GM23248 (cell line): ENCODE measurements at regions not wholly inside any gene's neighbourhood (a gene's known extent, or its start where the extent isn't known, plus 50 kb on each side); places are given as distances from the start of the nearest gene placed in this dataset.

Experiments
- DNase-seq: peaks from one replicate; pipeline ENCODE4 v3.0.0-alpha.2; 2015
- H2AFZ ChIP-seq: fragments of 200-600 bp; sonication (generic); 2 replicates; pipeline ENCODE4 v1.6.1; 2016; ENCODE audit warnings: antibody characterized with exemption
- H3F3A ChIP-seq: fragments of 200-600 bp; sonication (generic); 2 replicates; pipeline ENCODE4 v1.6.1; 2016; ENCODE audit warnings: mild to moderate bottlenecking, antibody characterized with exemption, mixed run types; ENCODE audit not compliant: insufficient read depth
- H3K27ac ChIP-seq: fragments of 200-600 bp; sonication (generic); 2 replicates; pipeline ENCODE4 v1.5.1; 2016; ENCODE audit warnings: mild to moderate bottlenecking
- H3K27me3 ChIP-seq: fragments of 200-600 bp; sonication (generic); replicated peaks from 2 replicates; pipeline ENCODE4 v1.6.1; 2016; ENCODE audit warnings: mild to moderate bottlenecking; ENCODE audit not compliant: insufficient read depth
- H3K36me3 ChIP-seq: fragments of 200-600 bp; sonication (generic); 2 replicates; pipeline ENCODE4 v1.6.1; 2016; ENCODE audit warnings: low read depth, mild to moderate bottlenecking
- H3K4me1 ChIP-seq: fragments of 200-600 bp; sonication (generic); 2 replicates; pipeline ENCODE4 v1.6.1; 2016; ENCODE audit warnings: mild to moderate bottlenecking; ENCODE audit not compliant: insufficient read depth
- H3K4me2 ChIP-seq: fragments of 200-600 bp; sonication (generic); one replicate; pipeline ENCODE4 v1.6.1; 2016; ENCODE audit warnings: mild to moderate bottlenecking; ENCODE audit not compliant: unreplicated experiment
- H3K4me3 ChIP-seq: fragments of 200-600 bp; sonication (generic); 2 replicates; pipeline ENCODE4 v1.5.1; 2016; ENCODE audit warnings: mild to moderate bottlenecking
- H3K79me2 ChIP-seq: fragments of 200-600 bp; sonication (generic); 2 replicates; pipeline ENCODE4 v1.6.1; 2016; ENCODE audit warnings: mild to moderate bottlenecking; ENCODE audit not compliant: insufficient read depth
- H3K9ac ChIP-seq: fragments of 200-600 bp; sonication (generic); 2 replicates; pipeline ENCODE4 v1.6.1; 2016; ENCODE audit warnings: mild to moderate bottlenecking
- H3K9me2 ChIP-seq: fragments of 200-600 bp; sonication (generic); 2 replicates; pipeline ENCODE4 v1.6.1; 2016; ENCODE audit warnings: mixed run types, mild to moderate bottlenecking, moderate library complexity; ENCODE audit not compliant: insufficient read depth
- H3K9me3 ChIP-seq: fragments of 200-600 bp; sonication (generic); one replicate; pipeline ENCODE4 v1.6.1; 2017; ENCODE audit warnings: low read depth
- H4K20me1 ChIP-seq: fragments of 200-600 bp; sonication (generic); 2 replicates; pipeline ENCODE4 v1.6.0; 2016; ENCODE audit not compliant: insufficient read depth
- EZH2 ChIP-seq: fragments of 200-600 bp; sonication (generic); IDR thresholded peaks from 2 replicates; pipeline ENCODE4 v1.6.1; 2018; ENCODE audit warnings: antibody characterized with exemption, mild to moderate bottlenecking; ENCODE audit not compliant: insufficient read depth, poor library complexity, severe bottlenecking
- EZH2phosphoT487 ChIP-seq: fragments of 200-600 bp; sonication (generic); IDR thresholded peaks from 2 replicates; pipeline ENCODE4 v1.6.1; 2018; ENCODE audit warnings: antibody characterized with exemption, moderate library complexity, mild to moderate bottlenecking, low read depth; ENCODE audit not compliant: insufficient read depth
- WGBS, 2 experiments: methylation state at CpG; one replicate each; pipeline ENCODE4 v1.1.6; 2015 to 2017; ENCODE audit warnings: low lambda C conversion rate in 2 of 2, low coverage in 1 of 2; ENCODE audit errors: missing lambda C conversion rate in 2 of 2; 5-methylcytosine and 5-hydroxymethylcytosine counted together
- in situ Hi-C: fragments of 300-500 bp; cut with MboI; formaldehyde crosslinking; loops from 2 replicates; pipeline ENCODE4 v1.15.0; 2020

DNA sequence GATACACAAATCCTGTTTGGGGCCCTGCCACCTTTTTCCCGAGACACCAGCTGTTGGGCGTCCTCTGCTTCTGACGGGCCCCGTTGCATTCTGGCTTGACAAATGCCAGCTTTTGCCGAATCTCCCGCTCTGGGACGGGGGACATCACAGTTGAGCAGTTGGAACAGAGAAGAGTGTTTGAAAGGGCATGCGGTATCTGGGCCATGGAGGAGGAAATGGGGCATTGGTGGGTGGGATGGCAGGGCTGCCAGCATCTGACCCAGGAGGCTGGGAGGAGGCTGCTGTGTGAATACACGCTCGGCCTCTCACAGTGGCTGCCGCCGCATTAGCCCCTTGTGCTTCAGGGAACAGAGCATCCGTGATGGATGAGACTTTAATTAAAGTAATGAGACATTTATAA lies 184.3 kb upstream of the TNRC6C start:
- Histone ChIP-seq H3K9ac (no peak overlapping the region), H3K27ac (no peak overlapping the region), H3K4me1 (peaks cover 8% of the 10 kb centered on the region), H3K9me2 (no peaks in the 10 kb centered on the region), H2AFZ (no peak overlapping the region), H4K20me1 (no peaks in the 10 kb centered on the region), H3F3A (no peaks in the 10 kb centered on the region), H3K27me3 (0 out of 2 replicates have a peak, but pooled peaks cover 2% of the 10 kb centered on the region), H3K9me3 (no peaks in the 10 kb centered on the region), H3K4me3 (no peak overlapping the region), H3K79me2 (no peaks in the 10 kb centered on the region), H3K4me2 (no peak overlapping the region), H3K36me3 (no peaks in the 10 kb centered on the region)
- no peak for TF ChIP-seq EZH2
- no peak for TF ChIP-seq EZH2phosphoT487
- in situ Hi-C loops, result no loop called here
- WGBS, 2 experiments, result 91 to 93% methylated on average over 13 of the region's 13 CpGs
- no peak for DNase-seq

DNA sequence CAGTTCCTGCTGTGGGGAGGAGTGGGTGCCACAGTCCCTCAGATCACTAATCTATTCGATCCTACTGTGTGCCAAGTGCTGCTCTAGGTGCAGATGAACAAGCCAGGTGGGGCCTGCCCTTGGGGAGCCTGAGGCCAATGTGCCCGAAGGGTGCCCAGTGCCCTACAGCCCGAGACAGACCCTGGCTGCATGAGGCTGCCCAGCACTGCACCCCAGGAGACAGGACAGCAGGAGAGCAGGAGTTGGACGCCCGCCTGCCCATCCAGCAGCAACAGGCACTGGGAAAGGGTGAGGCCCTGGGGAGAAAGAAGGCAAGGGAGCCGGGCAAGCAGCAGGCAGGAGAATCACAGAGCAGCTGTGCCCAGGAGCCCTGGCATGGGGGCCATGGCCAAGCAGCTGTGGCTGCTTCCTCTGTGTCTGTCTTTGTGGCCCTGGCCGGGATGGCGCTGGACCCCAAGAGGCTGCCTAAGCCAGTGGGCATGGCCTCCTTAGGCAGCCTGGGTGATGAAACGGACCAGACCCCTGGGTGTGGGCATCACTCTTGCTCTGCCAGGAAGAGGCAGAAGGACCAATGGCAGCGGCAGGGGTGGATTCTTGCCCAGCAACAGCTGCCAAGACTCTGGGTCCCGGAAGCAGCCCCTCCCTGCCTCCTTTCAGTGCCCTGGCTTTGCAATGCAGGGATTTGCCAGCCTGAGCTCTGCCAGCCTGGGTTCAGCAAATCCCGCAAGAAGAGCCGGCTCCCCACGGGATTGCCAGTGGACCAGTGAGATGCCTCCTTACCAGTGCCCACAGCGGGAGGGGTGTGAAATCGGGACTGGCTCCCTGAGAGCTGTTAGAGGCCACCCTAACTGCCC lies 179.6 kb upstream of the TNRC6C start:
- no peaks in the 10 kb centered on the region for H3K79me2 ChIP-seq
- no peak overlapping the region for H2AFZ ChIP-seq
- DNase-seq, result peak; percentile 21
- H3K4me3 ChIP-seq, result no peak overlapping the region
- WGBS, 2 experiments, result 30 to 31% methylated on average over 16 of the region's 16 CpGs
- H3F3A ChIP-seq, result no peaks in the 10 kb centered on the region
- H3K4me1 ChIP-seq, result no peaks in the 10 kb centered on the region
- no peaks in the 10 kb centered on the region for H4K20me1 ChIP-seq
- H3K9ac ChIP-seq, result no peak overlapping the region
- H3K4me2 ChIP-seq, result no peak overlapping the region
- in situ Hi-C loops, result no loop called here
- TF ChIP-seq EZH2, result no peak
- no peak for TF ChIP-seq EZH2phosphoT487
- peaks cover 24% of the 10 kb centered on the region for H3K27me3 ChIP-seq
- no peak overlapping the region for H3K27ac ChIP-seq
- no peaks in the 10 kb centered on the region for H3K9me3 ChIP-seq
- H3K36me3 ChIP-seq, result no peaks in the 10 kb centered on the region
- H3K9me2 ChIP-seq, result no peaks in the 10 kb centered on the region

DNA sequence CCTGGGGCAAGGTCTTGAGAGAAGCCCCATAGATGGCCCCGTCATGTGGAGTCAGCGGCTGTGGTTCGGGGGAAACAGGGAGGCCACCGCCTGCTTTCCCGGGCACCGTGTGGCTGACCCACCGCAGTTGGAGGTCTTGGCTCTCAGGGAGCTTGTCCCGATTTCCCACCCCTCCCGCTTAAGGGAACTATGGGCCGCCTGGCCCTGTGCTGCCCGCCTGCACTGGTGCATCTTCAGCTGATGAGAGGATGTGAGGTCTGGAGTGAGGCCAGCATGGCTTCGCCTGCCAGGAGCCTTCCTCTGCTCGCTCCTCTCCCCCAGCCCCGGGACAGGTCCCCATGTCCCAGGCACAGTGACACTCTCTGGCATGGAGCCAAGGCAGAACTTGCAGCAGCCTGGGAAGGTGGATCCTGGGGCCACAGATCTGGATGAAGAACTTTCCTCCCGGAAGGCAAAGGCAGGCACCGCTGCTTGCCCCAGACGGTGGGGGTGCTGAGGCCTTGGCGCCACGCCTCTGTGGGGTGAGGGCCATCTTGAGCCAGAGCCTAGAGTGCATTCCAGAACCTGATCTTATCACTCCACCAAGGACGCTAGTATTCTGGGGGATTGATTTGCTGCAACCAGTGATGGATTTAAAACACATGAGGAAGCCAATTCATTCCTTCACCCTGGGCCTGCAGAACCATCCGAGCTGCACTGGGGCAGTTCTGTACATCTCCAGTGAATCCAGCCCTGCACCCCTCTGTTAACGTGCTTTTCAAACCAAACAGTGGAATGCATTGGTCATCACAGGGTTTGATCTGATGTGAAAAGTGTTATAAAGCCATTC lies 178.6 kb upstream of the TNRC6C start:
- TF ChIP-seq EZH2phosphoT487 (no peak), EZH2 (no peak)
- H3K79me2 ChIP-seq, result no peaks in the 10 kb centered on the region
- H3K9me3 ChIP-seq, result no peaks in the 10 kb centered on the region
- no peaks in the 10 kb centered on the region for H4K20me1 ChIP-seq
- H3K4me1 ChIP-seq, result no peaks in the 10 kb centered on the region
- no peak overlapping the region for H3K4me2 ChIP-seq
- WGBS, 2 experiments, result 41% methylated on average over 18 to 22 of the region's 22 CpGs
- H3K36me3 ChIP-seq, result no peaks in the 10 kb centered on the region
- H3K9ac ChIP-seq, result no peak overlapping the region
- peaks cover 24% of the 10 kb centered on the region for H3K27me3 ChIP-seq
- in situ Hi-C loops, result no loop called here
- DNase-seq, result no peak
- no peak overlapping the region for H3K4me3 ChIP-seq
- no peak overlapping the region for H3K27ac ChIP-seq
- no peak overlapping the region for H2AFZ ChIP-seq
- no peaks in the 10 kb centered on the region for H3F3A ChIP-seq
- H3K9me2 ChIP-seq, result no peaks in the 10 kb centered on the region

DNA sequence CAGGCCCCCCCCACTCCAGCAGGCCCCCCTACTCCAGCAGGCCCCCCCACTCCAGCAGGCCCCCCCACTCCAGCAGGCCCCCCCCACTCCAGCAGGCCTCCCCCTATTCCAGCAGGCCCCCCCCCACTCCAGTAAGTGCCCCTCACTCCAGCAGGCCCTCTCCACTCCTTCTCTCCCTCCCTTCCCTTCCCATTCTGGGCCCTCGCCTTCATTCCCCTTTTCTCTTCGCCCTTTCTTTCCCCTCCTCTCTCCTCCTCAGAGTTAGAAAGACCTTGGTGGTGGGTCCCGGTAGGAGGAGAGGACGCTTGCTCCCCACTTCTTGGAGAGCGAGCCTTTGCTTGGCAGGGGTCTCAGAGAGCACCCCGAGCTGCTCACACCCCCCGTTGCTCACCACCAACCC lies 177.0 kb upstream of the TNRC6C start:
- Histone ChIP-seq H3K9me3 (no peaks in the 10 kb centered on the region), H4K20me1 (no peaks in the 10 kb centered on the region), H3K27me3 (peaks cover 31% of the 10 kb centered on the region), H3K4me1 (no peaks in the 10 kb centered on the region), H3K27ac (no peak overlapping the region), H3F3A (no peaks in the 10 kb centered on the region), H3K9me2 (no peaks in the 10 kb centered on the region), H3K9ac (no peak overlapping the region), H3K4me2 (no peak overlapping the region), H2AFZ (no peak overlapping the region), H3K36me3 (no peaks in the 10 kb centered on the region), H3K4me3 (no peak overlapping the region), H3K79me2 (no peaks in the 10 kb centered on the region)
- 49 to 59% methylated on average over 6 to 7 of the region's 7 CpGs for WGBS, 2 experiments
- TF ChIP-seq EZH2phosphoT487, result no peak
- no peak for TF ChIP-seq EZH2
- in situ Hi-C loops, result no loop called here
- no peak for DNase-seq
